ENCODE measurements at regions not wholly inside any gene's neighbourhood (a gene's known extent, or its start where the extent isn't known, plus 50 kb on each side); places are given as distances from the start of the nearest gene placed in this dataset.
A peak's percentile ranks its signal among the peaks of the same experiment; 100 is the strongest.

GRCh38 chr11:29780756-29781155 lies 236.1 kb downstream of the KCNA4 start:
- Histone ChIP-seq H3K4me3 (no peak overlapping the region), H3K27me3 (no peaks in the 10 kb centered on the region), H3K9me3 (no peaks in the 10 kb centered on the region), H3K4me1 (peaks cover 10% of the 10 kb centered on the region), H3K36me3 (ENCODE audit: low read depth, missing control alignments) (no peaks in the 10 kb centered on the region), H3K27ac (no peak overlapping the region)
- 30 to 34% methylated on average over 7 of the region's 7 CpGs for WGBS, 2 donors
- intact Hi-C loops (cut with DNase I; ENCODE audit: low total_unique reads): no loop called here
- DNase-seq: peak; percentile 63
- TF ChIP-seq CTCF (IDR thresholded peaks at IDR 0.05): no peak
- no peak for TF ChIP-seq POLR2A (IDR thresholded peaks at IDR 0.05)

- 64 to 70% methylated on average over 4 of the region's 4 CpGs for WGBS, 2 donors
- intact Hi-C loops (cut with DNase I; ENCODE audit: low total_unique reads): no loop called here
- DNase-seq: no peak
Observed at GRCh38 chr11:29773656-29774264, 243.1 kb downstream of the KCNA4 start.

GRCh38 chr11:29756871-29757270 lies 260.0 kb downstream of the KCNA4 start:
- Histone ChIP-seq H3K4me3 (no peak overlapping the region), H3K27ac (no peak overlapping the region), H3K4me1 (no peaks in the 10 kb centered on the region), H3K9me3 (no peaks in the 10 kb centered on the region), H3K27me3 (no peaks in the 10 kb centered on the region), H3K36me3 (ENCODE audit: low read depth, missing control alignments) (no peaks in the 10 kb centered on the region)
- DNase-seq: no peak
- WGBS, 2 donors: 85 to 100% methylated on average over 1 of the region's 1 CpG
- TF ChIP-seq CTCF (IDR thresholded peaks at IDR 0.05) (no peak), POLR2A (IDR thresholded peaks at IDR 0.05) (no peak)
- intact Hi-C loops (cut with DNase I; ENCODE audit: low total_unique reads): no loop called here

More at GRCh38 chr11:29773656-29774264, 243.1 kb downstream of the KCNA4 start:
- no peak overlapping the region for H3K27ac ChIP-seq
- no peaks in the 10 kb centered on the region for H3K9me3 ChIP-seq
- TF ChIP-seq CTCF (IDR thresholded peaks at IDR 0.05) (no peak), POLR2A (IDR thresholded peaks at IDR 0.05) (no peak)
- H3K4me1 ChIP-seq: no peaks in the 10 kb centered on the region
- no peaks in the 10 kb centered on the region for H3K36me3 ChIP-seq (ENCODE audit: low read depth, missing control alignments)
- no peak overlapping the region for H3K4me3 ChIP-seq
- H3K27me3 ChIP-seq: no peaks in the 10 kb centered on the region

GRCh38 chr11:29755474-29755873 lies 261.4 kb downstream of the KCNA4 start:
- H3K27me3 ChIP-seq: no peaks in the 10 kb centered on the region

More at GRCh38 chr11:29755474-29755873, 261.4 kb downstream of the KCNA4 start:
- no peak overlapping the region for H3K4me3 ChIP-seq
- no peaks in the 10 kb centered on the region for H3K4me1 ChIP-seq
- DNase-seq: no peak
- TF ChIP-seq CTCF (IDR thresholded peaks at IDR 0.05) (no peak), POLR2A (IDR thresholded peaks at IDR 0.05) (no peak)
- intact Hi-C loops (cut with DNase I; ENCODE audit: low total_unique reads): no loop called here
- H3K27ac ChIP-seq: no peak overlapping the region
- H3K9me3 ChIP-seq: no peaks in the 10 kb centered on the region
- H3K36me3 ChIP-seq (ENCODE audit: low read depth, missing control alignments): no peaks in the 10 kb centered on the region
- 89 to 100% methylated on average over 4 of the region's 4 CpGs for WGBS, 2 donors
